HFF-Myc (cell line): ENCODE measurements at regions not wholly inside any gene's neighbourhood (a gene's known extent, or its start where the extent isn't known, plus 50 kb on each side); places are given as distances from the start of the nearest gene placed in this dataset.

Experiments
- DNase-seq: peaks from one replicate; pipeline ENCODE4 v3.0.0-alpha.2; 2011; ENCODE audit warnings: low read depth; ENCODE audit errors: extremely low read depth
- H3K4me3 ChIP-seq: replicated peaks from 2 replicates; pipeline ENCODE4 v1.5.1; 2011; ENCODE audit warnings: low read depth, mild to moderate bottlenecking, control low read depth, low read length
- TF ChIP-seq, protein P1 (sequence below): IDR thresholded peaks from 2 replicates; pipeline ENCODE4 v1.5.1; 2012; ENCODE audit warnings: mild to moderate bottlenecking, low read depth, low read length, control low read depth; ENCODE audit errors: missing control alignments

DNA sequence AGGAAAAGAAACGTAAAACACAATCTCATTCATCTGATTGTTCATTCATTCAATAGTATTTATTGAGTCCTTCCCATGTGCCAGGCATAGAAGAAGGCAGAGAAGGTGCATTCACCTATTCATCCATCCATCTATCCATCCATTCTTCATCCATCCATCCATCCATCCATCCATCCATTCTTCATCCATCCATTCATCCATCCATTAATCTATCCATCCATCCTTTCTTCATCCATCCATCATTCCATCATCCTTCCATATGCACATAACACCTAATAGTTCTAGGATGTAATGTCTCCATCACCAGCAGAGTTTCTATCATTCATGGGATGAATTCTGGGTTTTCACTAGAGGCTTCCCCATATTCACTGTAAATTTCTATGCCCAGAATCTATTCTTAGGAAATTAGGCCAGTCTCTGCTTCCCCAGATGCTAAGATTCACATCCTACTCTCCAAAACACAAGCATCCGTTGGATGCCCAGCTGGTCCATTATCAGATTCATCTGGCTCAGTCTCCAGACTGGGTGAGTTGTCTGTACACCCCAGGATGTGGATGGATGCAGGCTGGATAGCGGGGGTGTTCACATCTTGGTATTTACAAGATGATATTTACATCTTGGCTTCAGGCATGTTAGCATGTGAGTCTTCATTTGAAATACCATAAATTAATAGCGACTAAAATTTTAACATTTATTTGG lies 517.7 kb upstream of the SULF2 start:
- DNase-seq = no peak
- no peak overlapping the region for H3K4me3 ChIP-seq
- TF ChIP-seq, protein P1, sequence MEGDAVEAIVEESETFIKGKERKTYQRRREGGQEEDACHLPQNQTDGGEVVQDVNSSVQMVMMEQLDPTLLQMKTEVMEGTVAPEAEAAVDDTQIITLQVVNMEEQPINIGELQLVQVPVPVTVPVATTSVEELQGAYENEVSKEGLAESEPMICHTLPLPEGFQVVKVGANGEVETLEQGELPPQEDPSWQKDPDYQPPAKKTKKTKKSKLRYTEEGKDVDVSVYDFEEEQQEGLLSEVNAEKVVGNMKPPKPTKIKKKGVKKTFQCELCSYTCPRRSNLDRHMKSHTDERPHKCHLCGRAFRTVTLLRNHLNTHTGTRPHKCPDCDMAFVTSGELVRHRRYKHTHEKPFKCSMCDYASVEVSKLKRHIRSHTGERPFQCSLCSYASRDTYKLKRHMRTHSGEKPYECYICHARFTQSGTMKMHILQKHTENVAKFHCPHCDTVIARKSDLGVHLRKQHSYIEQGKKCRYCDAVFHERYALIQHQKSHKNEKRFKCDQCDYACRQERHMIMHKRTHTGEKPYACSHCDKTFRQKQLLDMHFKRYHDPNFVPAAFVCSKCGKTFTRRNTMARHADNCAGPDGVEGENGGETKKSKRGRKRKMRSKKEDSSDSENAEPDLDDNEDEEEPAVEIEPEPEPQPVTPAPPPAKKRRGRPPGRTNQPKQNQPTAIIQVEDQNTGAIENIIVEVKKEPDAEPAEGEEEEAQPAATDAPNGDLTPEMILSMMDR = no peak

DNA sequence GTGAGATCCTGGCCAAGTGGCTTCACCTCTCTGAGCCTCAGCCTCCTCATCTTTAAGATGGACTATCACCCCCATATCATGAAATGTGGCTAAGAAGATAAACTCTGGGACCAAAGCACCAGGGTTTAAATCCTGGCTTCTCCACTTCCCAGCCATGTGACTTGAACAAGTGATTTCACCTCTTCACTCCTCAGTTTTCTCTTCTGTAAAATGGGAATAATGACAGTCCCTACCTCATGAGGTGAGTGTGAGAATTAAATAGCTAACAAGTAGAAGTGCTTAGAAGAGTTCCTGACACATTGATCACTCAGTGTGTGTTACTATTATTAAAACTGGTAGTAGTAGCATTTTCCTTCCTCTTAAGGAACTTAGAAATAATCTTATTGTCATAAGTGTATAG lies 516.9 kb upstream of the SULF2 start:
- no peak for DNase-seq
- no peak overlapping the region for H3K4me3 ChIP-seq
- TF ChIP-seq, protein P1 = no peak

DNA sequence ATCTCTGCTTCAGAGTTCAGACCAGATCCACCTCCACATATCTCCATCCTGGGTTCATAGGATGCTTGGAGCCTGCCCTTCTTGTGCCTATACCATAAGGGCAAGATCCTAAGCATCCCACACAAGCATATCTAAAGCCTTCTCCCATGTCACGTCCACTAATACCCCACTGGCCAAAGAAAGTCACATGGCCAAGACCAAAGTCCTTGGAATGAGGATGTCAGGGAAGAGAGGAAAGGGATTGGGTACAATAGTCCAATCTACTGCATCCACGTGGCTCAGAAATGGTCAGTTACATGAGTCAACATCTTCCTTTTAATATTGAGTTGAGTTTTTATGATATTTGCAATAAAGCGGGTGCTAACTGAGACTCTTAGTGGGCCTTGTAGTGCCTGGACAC lies 515.9 kb upstream of the SULF2 start:
- no peak overlapping the region for H3K4me3 ChIP-seq
- DNase-seq = no peak
- TF ChIP-seq, protein P1 = no peak

DNA sequence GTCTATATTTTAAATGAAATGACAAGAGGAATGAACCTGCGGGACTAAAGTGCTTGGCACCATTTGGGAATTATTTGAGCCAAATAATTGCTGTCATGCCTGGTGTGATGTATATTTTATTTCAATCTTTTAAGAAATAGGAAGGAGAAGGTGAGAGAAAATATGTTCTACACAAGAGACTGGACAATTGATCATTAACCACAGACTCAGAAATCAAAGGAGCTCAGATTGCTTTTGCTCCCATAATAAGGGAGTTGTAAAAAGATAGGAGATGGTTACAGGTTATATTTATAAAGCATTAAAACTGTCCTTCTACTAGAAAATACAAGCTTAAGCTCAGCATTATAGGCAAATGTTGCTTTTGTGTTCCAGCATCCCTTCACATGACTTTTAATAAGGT lies 515.2 kb upstream of the SULF2 start:
- no peak for DNase-seq
- TF ChIP-seq, protein P1 = no peak
- H3K4me3 ChIP-seq = no peak overlapping the region

DNA sequence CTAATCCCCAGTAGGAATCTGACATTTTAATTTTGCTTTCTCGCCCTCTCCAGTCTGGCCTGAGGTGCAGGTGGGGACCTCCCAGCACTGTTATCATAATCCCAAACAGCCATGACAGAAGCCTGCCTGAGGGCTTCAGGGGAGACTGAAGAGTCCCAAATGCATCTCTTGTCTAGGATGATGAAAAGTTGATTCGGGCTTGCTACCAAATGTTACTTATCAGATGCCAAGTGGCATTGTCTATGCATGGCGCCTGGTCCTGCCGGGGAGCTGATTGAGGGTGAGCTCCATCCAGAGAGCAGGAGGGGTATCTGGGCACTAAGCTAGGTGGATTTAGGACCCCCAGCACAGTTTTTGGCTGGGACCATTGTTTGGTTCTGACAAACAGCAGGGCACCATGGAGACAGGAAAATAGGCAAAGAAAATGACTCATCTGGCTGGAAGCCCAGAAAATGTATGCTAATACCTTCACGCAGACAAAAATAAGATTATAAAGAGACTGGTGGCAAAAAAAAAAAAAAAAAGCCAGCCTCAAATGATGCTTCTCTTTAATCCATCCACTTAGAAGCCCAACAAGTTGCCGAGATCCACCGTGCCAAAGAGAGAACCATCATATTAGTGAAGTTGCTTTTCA lies 513.7 kb upstream of the SULF2 start:
- no peak overlapping the region for H3K4me3 ChIP-seq
- TF ChIP-seq, protein P1 = no peak
- peak; percentile 96 for DNase-seq

DNA sequence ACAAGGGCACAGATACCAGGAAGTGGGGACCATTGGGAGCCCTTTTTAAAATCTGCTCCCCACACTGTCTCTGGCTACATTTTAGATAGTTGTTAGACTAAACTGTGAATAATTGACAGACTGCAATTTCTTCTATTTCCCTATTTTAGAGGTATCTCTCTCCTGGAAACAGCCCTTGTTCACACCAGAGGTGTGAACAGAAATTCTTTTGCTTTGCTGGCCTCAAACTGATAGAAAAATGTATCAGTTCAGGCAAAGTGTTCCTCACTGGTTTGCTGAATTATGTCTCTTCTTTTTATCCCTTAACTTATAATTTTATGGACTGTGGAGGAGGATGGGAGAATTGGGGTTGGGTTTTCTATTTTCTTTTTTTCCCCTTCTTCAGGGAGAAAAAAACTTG lies 513.2 kb upstream of the SULF2 start:
- no peak for DNase-seq
- TF ChIP-seq, protein P1 = no peak
- no peak overlapping the region for H3K4me3 ChIP-seq
